GM19463 (cell line): ENCODE measurements at regions not wholly inside any gene's neighbourhood (a gene's known extent, or its start where the extent isn't known, plus 50 kb on each side); places are given as distances from the start of the nearest gene placed in this dataset.

Source experiments
- ATAC-seq: cut with Tn5 transposase; IDR thresholded peaks from one replicate; pipeline ENCODE4 v1.9.1; 2021; ENCODE audit warnings: mild to moderate bottlenecking, moderate library complexity; ENCODE audit not compliant: unreplicated experiment

- ATAC-seq, result no peak
These were observed 1718.9 kb upstream of the MIR17HG start for GRCh38 chr13:89628567-89628966.

GRCh38 chr13:89650226-89650625, 1697.3 kb upstream of the MIR17HG start:
- ATAC-seq, result no peak

GRCh38 chr13:89660752-89661151, 1686.7 kb upstream of the MIR17HG start:
- no peak for ATAC-seq

DNA sequence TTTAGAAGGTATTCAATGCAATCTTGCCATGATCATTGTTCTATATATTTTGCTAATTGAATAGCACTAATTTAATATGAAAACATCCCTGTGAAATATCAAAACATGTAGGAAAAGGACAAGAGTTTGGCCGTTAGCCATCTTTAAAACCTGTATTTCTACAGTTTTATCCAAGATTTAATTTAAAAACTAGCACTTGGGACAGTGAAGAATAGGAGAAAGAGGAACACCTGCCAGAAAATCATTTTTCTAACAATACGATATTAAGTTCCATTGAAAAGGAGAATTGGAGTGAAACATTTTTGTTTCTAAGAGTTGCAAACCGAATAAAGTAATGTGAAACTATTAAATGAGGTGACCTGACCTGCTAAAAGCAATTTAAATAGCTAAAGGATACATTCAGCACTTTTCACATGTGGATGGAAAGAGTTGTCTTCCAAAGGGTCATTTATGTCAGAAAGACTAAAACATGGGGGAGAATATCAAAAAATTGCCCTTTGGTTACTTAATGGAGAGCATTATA, 1673.6 kb upstream of the MIR17HG start:
- no peak for ATAC-seq

GRCh38 chr13:89678466-89679121, 1668.9 kb upstream of the MIR17HG start:
- no peak for ATAC-seq

GRCh38 chr13:89684896-89685295, 1662.6 kb upstream of the MIR17HG start:
- ATAC-seq, result no peak

GRCh38 chr13:89686171-89686570, 1661.3 kb upstream of the MIR17HG start:
- no peak for ATAC-seq

DNA sequence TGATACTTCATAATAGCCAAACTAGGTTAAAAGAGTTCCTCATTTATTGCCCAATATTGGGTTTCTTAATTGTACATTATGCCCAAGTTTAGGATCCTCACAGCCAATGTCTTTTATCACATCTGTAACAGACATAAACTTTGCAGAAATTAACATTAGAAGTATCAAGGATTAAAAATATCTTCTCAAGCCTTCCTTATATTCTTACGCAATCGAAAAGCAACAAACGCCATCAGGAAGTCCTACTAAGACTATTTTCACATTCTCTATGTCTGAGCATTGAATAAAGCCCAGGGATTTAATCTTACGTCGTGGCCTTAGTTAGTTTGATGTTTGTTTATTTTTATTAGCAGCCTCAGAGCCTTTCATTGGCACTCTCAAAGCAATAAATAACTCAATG, 1660.4 kb upstream of the MIR17HG start:
- no peak for ATAC-seq

DNA sequence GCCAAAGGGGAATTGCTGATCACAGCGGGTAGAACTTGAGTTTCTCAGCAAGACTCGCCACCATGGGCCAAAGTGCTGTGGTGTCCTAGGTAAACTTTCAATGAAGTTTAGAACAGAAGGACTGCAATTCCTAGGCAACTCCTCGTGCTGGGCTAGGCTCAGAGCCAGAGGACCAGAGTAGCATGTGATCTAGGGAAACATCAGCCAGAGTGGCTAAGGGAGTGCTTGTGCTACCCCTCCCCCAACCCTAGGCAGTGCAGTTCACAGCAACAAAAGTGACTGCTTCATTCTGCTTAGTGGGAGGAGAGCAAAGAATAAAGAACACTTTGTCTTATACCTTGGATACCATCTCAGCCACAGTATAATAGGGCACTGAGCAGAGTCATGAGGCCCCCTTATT, 1658.6 kb upstream of the MIR17HG start:
- no peak for ATAC-seq

DNA sequence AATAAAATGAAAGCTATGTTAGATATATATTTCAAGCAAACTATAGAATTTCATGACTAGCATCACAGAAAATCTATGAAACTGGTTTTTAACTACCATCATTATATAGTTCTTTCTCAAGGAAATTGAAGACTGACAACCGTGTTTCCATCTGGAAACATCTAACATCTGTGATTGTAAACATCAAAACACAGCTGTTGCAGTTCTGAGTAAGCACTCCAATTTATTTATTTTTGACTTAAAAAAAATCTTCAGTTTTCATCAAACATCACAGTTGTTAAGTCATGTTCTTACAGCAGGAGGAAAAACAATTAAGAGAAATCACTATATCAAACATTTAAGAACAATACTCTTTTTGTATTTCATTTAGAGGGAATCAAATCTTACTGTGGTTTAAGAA, 1653.0 kb upstream of the MIR17HG start:
- ATAC-seq, result no peak

DNA sequence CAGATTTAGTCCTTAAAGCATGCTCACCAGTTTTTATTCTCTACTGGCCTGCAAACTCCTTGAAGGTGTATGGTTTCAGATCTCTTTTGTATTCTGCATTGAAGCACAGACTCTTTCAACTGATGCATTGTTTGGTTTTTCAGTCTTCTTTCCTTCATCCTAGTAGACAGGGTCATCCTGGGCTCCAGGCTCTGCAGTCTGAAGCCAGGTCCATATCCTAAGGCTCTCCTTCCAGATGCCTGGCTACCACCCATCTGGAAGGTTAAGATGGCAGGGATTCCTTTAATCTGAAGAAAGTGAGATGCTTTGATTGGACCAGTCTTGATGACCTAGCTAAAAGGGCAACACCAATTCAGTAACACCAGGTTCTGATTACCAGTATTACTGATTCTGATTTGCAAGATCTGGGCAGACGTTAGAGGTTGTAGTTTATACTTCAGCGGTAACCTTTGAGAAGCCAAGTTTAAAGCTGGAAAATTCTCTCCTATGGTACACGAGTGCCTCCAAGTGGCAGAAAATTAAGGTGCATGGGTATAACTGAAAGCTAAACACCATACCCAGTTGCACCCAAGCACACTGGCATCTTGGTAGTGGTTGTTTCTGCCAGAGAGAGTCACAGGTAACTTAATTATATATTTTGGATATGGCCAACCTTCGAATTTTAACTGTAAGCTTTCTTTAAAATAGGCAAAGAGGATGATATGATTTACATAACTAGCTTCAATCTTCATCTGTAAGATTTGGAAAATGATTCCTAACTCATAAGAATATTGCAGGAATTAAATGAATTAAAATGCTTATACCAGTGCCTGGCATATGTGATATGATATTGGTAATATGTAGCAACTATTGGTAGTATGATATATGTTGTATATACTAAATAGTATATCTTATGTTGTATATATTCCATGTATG, 1651.9 kb upstream of the MIR17HG start:
- ATAC-seq, result no peak

- no peak for ATAC-seq
These were observed 1645.6 kb upstream of the MIR17HG start for GRCh38 chr13:89701913-89702312.

GRCh38 chr13:89704040-89704439, 1643.4 kb upstream of the MIR17HG start:
- no peak for ATAC-seq

DNA sequence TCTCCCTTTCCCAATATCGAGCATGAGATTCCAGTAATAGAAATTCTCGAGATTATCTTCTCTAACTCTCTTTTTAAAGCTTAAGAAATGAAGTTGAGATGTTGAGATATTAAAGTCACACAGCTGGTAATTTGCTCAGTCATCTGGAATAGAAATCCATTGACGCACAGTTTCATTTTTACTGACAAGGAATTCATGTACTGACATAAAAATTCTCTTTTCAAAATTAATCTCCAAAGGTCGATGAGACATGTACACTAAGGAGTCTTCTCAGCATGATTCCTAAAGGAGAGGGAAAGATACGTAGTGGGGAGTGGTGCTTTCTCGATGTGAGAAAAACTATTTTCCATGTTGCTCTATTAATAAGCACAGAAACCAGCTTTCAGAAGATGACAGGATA, 1639.5 kb upstream of the MIR17HG start:
- no peak for ATAC-seq

- ATAC-seq, result no peak
These were observed 1626.3 kb upstream of the MIR17HG start for GRCh38 chr13:89721216-89721615.

GRCh38 chr13:89726690-89727435, 1620.6 kb upstream of the MIR17HG start:
- ATAC-seq, result no peak

DNA sequence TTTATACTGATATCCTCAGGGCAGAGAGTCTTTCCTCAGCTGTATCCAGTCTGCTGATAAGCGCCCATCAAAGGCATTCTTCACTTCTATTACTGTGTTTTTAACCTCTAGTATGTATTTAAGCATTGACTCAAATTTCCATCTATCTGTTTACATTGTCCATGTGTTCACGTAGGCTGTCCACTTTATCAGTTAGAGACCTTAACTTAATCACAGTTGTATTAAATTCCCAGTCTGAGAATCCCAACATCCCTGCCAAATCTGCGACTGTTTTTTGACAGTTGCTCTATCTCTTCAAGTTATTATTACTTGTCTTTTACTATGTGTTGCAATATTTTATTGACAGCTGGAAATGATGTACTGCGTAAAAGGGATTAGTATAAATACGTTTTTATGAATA, 1613.7 kb upstream of the MIR17HG start:
- ATAC-seq, result no peak

DNA sequence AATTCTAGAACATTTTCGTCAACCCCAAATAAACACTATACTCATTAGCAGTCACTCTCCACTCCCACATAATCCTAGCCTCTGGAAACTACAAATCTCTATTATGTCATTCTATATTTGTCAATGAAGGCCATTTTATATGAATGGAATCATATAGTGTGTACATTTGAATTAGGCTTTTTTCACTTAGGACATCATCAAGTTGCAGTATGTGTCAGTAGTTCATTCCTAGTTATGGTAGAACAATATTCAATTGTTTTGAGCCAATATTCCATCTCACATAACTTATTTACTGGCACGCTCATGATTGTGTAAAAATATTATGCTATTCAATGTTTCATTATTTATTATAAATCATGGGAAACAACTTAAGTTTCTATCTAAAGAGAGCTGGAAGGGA, 1610.4 kb upstream of the MIR17HG start:
- ATAC-seq, result no peak

GRCh38 chr13:89738072-89738471, 1609.4 kb upstream of the MIR17HG start:
- ATAC-seq, result no peak

- no peak for ATAC-seq
These were observed 1606.3 kb upstream of the MIR17HG start for GRCh38 chr13:89740994-89741685.

- no peak for ATAC-seq
These were observed 1600.9 kb upstream of the MIR17HG start for GRCh38 chr13:89746554-89746953.
